ENCODE measurements at regions not wholly inside any gene's neighbourhood (a gene's known extent, or its start where the extent isn't known, plus 50 kb on each side); places are given as distances from the start of the nearest gene placed in this dataset.

GRCh38 chr2:121038891-121039616, 245.9 kb downstream of the TFCP2L1 start:
- DNase-seq: no peak

GRCh38 chr2:121039679-121040078, 245.3 kb downstream of the TFCP2L1 start:
- DNase-seq: no peak

DNA sequence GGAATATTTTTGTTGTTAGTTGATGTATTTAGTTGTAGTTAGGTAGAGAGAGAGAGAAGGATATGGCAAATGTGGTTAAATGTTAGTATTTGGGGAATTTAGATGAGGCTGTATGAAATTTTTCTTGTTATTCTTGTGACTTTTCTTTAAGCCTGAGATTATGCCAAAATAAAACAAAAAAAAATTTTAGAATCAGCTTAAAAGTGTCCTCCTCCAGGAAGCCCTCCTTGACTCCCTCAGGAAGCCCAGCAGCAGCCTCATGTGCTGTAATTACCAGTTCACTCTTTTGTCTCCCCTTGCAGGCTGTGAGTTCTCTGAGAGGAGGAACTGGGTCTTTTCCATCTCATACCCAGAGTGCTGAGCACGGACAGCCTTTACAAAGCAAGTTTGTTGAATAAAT, 243.5 kb downstream of the TFCP2L1 start:
- no peak for DNase-seq

DNA sequence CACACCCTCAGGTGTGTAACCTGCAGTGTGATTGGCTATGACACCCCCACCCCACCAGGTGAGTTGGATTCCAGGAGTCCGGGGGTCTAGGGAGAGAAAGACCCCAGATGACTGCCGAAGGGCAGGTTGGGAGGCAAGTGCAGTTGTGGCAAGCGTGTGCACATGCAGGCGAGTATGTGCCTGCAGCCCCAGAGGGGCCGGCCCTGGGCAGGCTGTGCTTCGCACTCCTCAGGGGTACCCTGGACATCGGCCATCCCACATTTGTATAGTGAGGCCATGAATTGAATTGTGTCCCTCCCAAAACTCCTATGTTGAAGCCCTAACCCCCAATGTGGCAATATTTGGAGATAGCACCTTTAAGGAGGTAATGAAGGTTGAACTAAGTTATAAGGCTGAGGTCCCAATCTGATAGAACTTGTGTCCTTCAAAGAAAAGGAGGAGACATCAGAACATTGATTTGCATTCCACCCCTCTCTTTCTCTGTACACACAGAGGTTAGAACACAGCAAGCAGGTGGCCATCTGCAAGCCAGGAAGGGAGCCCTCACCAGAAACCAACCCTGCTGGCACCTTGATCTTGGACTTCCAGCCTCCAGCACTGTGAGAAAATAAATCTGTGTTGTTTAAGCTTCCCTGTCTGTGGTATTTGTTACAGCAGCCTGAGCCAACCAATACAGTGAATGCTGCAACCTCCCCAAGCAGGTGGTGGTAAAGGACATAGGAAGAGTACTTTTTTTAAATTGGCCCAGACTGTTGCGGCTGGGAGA, 241.8 kb downstream of the TFCP2L1 start:
- no peak for DNase-seq

DNA sequence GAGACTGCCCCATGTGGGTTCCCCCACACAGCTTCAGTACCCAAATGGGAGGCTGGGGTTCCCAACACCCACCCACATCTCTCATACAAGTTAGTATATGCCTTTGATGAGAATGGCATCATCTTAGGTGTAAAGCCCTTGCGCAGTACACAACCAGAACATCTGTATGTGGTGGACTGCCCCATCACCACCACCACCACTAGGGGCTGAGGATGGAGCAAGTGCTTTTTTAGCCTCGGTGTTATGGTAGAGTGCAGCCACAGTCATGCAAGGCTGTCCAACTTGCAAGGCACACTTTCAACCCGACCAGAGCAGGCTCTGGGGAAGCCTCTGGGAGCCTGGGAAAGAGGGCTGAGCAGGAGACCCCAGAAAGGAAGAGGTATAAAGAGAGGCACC, 241.2 kb downstream of the TFCP2L1 start:
- no peak for DNase-seq

DNA sequence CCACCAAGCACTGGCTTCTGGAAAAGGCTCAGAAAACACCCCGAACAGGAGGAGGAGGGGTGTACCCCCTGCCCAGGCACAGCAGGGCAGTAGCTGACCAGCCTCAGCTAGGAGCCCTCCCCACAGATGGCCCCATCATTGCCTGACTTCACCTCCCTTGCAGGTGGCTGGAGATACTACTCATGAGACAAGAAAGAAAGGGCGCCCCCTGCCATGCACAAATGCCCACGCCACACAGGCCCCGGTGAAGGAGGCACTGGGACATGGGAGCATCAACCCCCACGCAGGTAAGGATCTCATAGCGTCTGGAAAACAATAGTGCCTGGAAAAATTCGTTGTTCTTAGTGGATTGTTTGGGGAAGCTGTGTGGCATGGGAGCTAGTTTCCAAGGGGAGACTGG, 240.6 kb downstream of the TFCP2L1 start:
- no peak for DNase-seq

DNA sequence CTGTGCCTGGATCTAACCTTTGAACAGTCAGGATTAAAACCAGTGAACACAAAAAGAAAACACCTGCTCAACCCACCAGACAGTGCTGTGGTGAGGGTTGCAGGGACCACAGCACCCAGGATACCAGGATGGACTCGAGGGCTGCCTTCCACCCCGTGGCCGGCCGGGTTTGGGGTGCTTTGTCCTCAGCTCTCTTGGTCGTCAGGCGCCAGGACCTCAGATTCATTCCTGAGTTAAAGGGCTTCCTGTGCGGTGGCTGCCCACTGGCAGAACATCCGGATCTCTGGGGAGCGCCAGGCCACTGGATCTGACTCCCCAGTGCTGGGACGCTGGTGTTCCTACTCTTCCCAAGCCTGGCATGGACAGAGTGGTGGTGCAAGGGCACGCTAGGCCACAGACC, 239.8 kb downstream of the TFCP2L1 start:
- no peak for DNase-seq

GRCh38 chr2:121046335-121046734, 238.7 kb downstream of the TFCP2L1 start:
- DNase-seq: no peak

GRCh38 chr2:121047383-121047782, 237.6 kb downstream of the TFCP2L1 start:
- DNase-seq: no peak

GRCh38 chr2:121049131-121049530, 235.9 kb downstream of the TFCP2L1 start:
- no peak for DNase-seq

- DNase-seq: no peak
These were observed 234.9 kb downstream of the TFCP2L1 start for GRCh38 chr2:121049950-121050585.

GRCh38 chr2:121051311-121051710, 233.7 kb downstream of the TFCP2L1 start:
- DNase-seq: no peak

DNA sequence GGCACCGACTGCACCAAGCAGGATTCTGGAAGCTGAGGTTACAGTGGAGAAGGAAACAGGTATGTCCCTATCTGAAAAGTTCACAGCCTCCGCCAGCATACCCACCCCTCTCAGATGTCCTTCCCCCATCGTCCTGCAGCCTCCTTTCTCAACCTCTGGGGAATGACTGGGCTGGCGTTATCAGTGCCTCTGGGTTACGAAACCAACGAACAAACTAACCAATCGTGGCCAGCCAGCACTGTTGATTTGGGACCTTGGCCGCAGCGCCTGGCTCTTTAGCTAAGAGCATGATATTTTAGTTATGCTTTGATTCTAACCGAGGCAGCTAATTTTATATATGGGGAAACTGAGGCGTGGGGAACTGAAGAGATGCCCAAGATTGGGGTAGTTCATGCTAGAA, 233.0 kb downstream of the TFCP2L1 start:
- DNase-seq: no peak

DNA sequence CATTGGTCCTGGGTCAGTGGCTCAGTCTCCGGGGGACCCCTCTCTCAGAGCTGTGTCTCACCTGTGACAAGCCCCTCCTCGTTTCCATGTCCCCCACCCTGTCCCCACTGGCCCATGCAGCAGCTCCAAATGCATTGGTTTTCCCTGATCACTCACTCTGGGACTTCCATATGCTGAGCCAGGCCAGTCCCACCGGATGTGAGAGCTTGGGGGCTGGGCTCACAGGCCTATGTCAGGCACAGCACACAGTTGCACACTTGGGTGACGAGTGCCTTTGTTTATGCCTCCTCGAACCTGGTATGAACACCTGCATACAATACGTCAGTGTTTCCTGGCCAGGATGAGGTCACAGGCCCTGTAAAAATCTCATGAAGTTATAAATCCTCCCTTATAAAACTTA, 232.5 kb downstream of the TFCP2L1 start:
- DNase-seq: no peak

- no peak for DNase-seq
These were observed 229.9 kb downstream of the TFCP2L1 start for GRCh38 chr2:121055088-121055487.

GRCh38 chr2:121055501-121055900, 229.5 kb downstream of the TFCP2L1 start:
- no peak for DNase-seq

DNA sequence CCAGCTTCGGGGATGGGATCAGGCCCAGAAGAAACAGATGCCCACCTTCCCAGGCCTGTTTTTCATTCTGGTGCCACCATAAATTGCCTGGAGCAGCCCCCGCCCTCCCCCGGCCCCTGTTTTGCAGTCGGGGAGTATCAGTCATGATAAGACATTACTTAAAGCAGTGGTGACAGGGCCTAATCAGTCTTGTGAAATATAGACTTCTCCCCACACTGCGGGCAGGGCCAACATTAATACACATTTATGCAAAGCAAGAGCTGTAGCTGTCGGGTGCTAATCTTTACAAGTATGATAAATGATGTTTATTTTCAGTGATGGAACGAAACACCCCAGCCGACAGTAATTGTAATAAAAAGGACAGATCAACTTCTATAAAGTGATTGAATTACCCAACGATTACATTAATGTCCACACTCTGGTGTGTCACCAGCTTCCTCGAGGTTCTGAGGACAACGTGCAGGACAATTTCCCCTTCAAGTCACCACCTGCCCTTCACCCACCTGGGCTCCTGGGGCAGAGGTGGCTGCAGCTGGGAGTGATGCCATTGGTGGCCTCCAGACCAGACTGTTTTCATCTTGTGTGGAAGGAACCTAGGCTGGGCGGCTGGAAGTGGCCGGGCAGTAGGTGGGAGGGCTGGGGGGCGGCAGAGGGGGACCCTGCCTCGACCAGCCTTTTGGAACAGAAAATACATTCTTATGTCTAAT, 226.0 kb downstream of the TFCP2L1 start:
- DNase-seq: no peak

GRCh38 chr2:121059651-121060649, 225.1 kb downstream of the TFCP2L1 start:
- DNase-seq: no peak

DNA sequence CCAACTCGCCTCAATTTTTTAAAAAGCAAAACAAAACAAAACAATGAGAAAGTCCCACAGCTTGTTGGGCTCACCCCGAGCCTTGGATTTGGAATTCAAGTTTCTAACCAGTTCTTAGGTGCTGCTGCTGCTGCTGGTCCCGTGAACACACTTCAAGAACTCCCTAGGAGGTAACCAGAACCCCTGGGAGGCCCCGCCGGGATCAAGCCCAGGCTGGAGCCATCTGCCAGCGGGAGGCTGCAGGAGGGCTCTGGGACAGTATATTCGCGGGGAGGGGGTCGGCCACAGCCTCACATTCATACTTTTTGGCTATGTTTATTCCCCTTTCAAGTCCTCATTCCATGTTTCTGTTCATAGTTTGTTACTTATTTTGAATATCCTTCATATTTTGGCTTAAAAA, 223.4 kb downstream of the TFCP2L1 start:
- no peak for DNase-seq

GRCh38 chr2:121063471-121063870, 221.5 kb downstream of the TFCP2L1 start:
- no peak for DNase-seq

DNA sequence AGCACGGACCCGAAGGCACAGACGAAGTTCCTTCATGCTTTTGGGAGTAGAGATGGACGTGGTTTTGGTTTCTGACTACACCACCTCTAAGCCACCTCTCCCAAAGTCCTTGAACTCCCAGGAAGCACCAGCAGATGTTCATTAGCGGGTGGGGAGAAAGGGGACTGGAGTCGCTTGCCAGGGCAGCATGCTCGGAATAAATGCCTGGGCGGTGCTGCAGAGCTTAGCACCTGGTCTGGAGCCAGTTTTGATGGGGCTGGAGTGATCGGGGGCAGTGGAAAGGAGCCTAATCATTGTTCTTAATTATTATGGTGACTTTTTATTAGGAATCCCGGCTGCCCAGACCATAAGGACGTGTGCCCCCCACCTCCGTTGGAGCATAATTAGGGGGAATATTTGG, 220.8 kb downstream of the TFCP2L1 start:
- DNase-seq: no peak

GRCh38 chr2:121065239-121065638, 219.8 kb downstream of the TFCP2L1 start:
- DNase-seq: no peak
